Prostate gland (tissue), 2 donors: ENCODE measurements at regions not wholly inside any gene's neighbourhood (a gene's known extent, or its start where the extent isn't known, plus 50 kb on each side); places are given as distances from the start of the nearest gene placed in this dataset.

ENCODE experiments used
- DNase-seq: peaks from one replicate; pipeline ENCODE4 v3.0.0-alpha.2; 2019; ENCODE audit warnings: low spot score
- H3K27ac ChIP-seq, 2 donors: fragments of 200-600 bp; sonication (generic); 2 replicates each; pipeline ENCODE4 v1.5.1; 2017 to 2019
- H3K27me3 ChIP-seq: fragments of 200-600 bp; sonication (generic); replicated peaks from 2 replicates; pipeline ENCODE4 v1.5.1; 2019; ENCODE audit not compliant: insufficient read depth
- H3K36me3 ChIP-seq, 2 donors: fragments of 200-600 bp; sonication (generic); 1 replicate in 1 of 2; 2 replicates in 1 of 2; pipeline versions ENCODE4 v1.5.1 to v1.8.1; 2017 to 2019
- H3K4me1 ChIP-seq: fragments of 200-600 bp; sonication (generic); replicated peaks from 2 replicates; pipeline ENCODE4 v1.5.1; 2019
- H3K4me3 ChIP-seq, 2 donors: fragments of 200-600 bp; sonication (generic); 2 replicates each; pipeline ENCODE4 v1.5.1; 2017 to 2019
- H3K9me3 ChIP-seq: fragments of 200-600 bp; sonication (generic); 2 replicates; pipeline ENCODE4 v1.5.1; 2017
- CTCF ChIP-seq, 4 experiments: fragments of 200-600 bp in 2 of 4; fragments of 450-650 bp in 2 of 4; sonication (generic) in 2 of 4; IDR thresholded peaks; 1 replicate in 3 of 4; 2 replicates in 1 of 4; pipeline ENCODE4 v1.5.1; 2016 to 2019; ENCODE audit warnings: antibody characterized with exemption in 4 of 4, mild to moderate bottlenecking in 2 of 4, moderate library complexity in 2 of 4
- POLR2A ChIP-seq: fragments of 450-650 bp; IDR thresholded peaks from one replicate; pipeline ENCODE4 v1.6.1; 2016; ENCODE audit warnings: antibody characterized with exemption, mild to moderate bottlenecking
- POLR2AphosphoS5 ChIP-seq: sonication (generic); formaldehyde crosslinking; IDR thresholded peaks from one replicate; pipeline ENCODE4 v1.6.1; 2017; ENCODE audit warnings: antibody characterized with exemption
- WGBS: methylation state at CpG from one replicate; pipeline ENCODE4 v1.1.5; 2018; 5-methylcytosine and 5-hydroxymethylcytosine counted together
- intact Hi-C: fragments of 100-400 bp; cut with DNase I; formaldehyde crosslinking; loops from one replicate; pipeline ENCODE4 v1.14.2; 2022

- no peaks in the 10 kb centered on the region for H3K36me3 ChIP-seq
- TF ChIP-seq CTCF (IDR thresholded peaks at IDR 0.05) (no peak), POLR2AphosphoS5 (no peak), POLR2A (no peak)
- H3K27me3 ChIP-seq = no peaks in the 10 kb centered on the region
- no peaks in the 10 kb centered on the region for H3K9me3 ChIP-seq
- no peak overlapping the region for H3K27ac ChIP-seq
- DNase-seq = no peak
- no peaks in the 10 kb centered on the region for H3K4me1 ChIP-seq
- 77% methylated on average over 3 of the region's 3 CpGs for WGBS
- H3K4me3 ChIP-seq = no peak overlapping the region
- intact Hi-C loops = no loop called here
These were observed 96.6 kb upstream of the TMEM45B start for GRCh38 chr11:129719037-129719436.

GRCh38 chr11:129720156-129720555 lies 95.5 kb upstream of the TMEM45B start:
- no peak for DNase-seq
- Histone ChIP-seq H3K9me3 (no peaks in the 10 kb centered on the region), H3K27ac (no peak overlapping the region), H3K27me3 (no peaks in the 10 kb centered on the region), H3K4me1 (no peaks in the 10 kb centered on the region), H3K4me3 (no peak overlapping the region), H3K36me3 (no peaks in the 10 kb centered on the region)
- 78% methylated on average over 4 of the region's 4 CpGs for WGBS
- intact Hi-C loops = no loop called here
- TF ChIP-seq POLR2A (no peak), POLR2AphosphoS5 (no peak), CTCF (IDR thresholded peaks at IDR 0.05) (no peak)

GRCh38 chr11:129720994-129721393 lies 94.7 kb upstream of the TMEM45B start:
- no peaks in the 10 kb centered on the region for H3K9me3 ChIP-seq
- TF ChIP-seq POLR2AphosphoS5 = no peak
- TF ChIP-seq CTCF (IDR thresholded peaks at IDR 0.05) = no peak
- no peak for TF ChIP-seq POLR2A
- H3K4me3 ChIP-seq = no peak overlapping the region
- intact Hi-C loops = no loop called here
- WGBS = 92% methylated on average over 11 of the region's 11 CpGs
- no peaks in the 10 kb centered on the region for H3K36me3 ChIP-seq
- H3K4me1 ChIP-seq = no peaks in the 10 kb centered on the region
- no peak overlapping the region for H3K27ac ChIP-seq
- no peaks in the 10 kb centered on the region for H3K27me3 ChIP-seq
- no peak for DNase-seq

- DNase-seq = no peak
- Histone ChIP-seq H3K27me3 (no peaks in the 10 kb centered on the region), H3K9me3 (no peaks in the 10 kb centered on the region), H3K4me3 (no peak overlapping the region), H3K36me3 (no peaks in the 10 kb centered on the region), H3K4me1 (no peaks in the 10 kb centered on the region), H3K27ac (no peak overlapping the region)
- intact Hi-C loops = no loop called here
- TF ChIP-seq POLR2AphosphoS5 = no peak
- no peak for TF ChIP-seq POLR2A
- TF ChIP-seq CTCF (IDR thresholded peaks at IDR 0.05) = no peak
- 80% methylated on average over 13 of the region's 13 CpGs for WGBS
These were observed 94.0 kb upstream of the TMEM45B start for GRCh38 chr11:129721685-129722084.

- H3K27me3 ChIP-seq = no peaks in the 10 kb centered on the region
- 82% methylated on average over 6 of the region's 6 CpGs for WGBS
- H3K36me3 ChIP-seq = no peaks in the 10 kb centered on the region
- no peak overlapping the region for H3K4me3 ChIP-seq
- H3K9me3 ChIP-seq = no peaks in the 10 kb centered on the region
- no peak for TF ChIP-seq POLR2AphosphoS5
- TF ChIP-seq CTCF (IDR thresholded peaks at IDR 0.05) = no peak
- no peak for TF ChIP-seq POLR2A
- intact Hi-C loops = no loop called here
- no peak overlapping the region for H3K27ac ChIP-seq
- DNase-seq = no peak
- H3K4me1 ChIP-seq = no peaks in the 10 kb centered on the region
These were observed 93.1 kb upstream of the TMEM45B start for GRCh38 chr11:129722529-129722928.
